ENCODE measurements at regions not wholly inside any gene's neighbourhood (a gene's known extent, or its start where the extent isn't known, plus 50 kb on each side); places are given as distances from the start of the nearest gene placed in this dataset.

- Histone ChIP-seq H3K36me3 (ENCODE audit: low read depth, missing control alignments) (no peaks in the 10 kb centered on the region), H3K4me3 (no peak overlapping the region), H3K4me1 (no peaks in the 10 kb centered on the region), H3K9me3 (no peaks in the 10 kb centered on the region), H3K27me3 (no peaks in the 10 kb centered on the region), H3K27ac (no peak overlapping the region)
- intact Hi-C loops (cut with DNase I; ENCODE audit: low total_unique reads): no loop called here
- 85 to 90% methylated on average over 5 of the region's 5 CpGs for WGBS, 2 donors
- TF ChIP-seq CTCF (IDR thresholded peaks at IDR 0.05): no peak
- no peak for TF ChIP-seq POLR2A (IDR thresholded peaks at IDR 0.05)
- DNase-seq: no peak
These were observed 78.1 kb upstream of the VGLL3 start for GRCh38 chr3:87069021-87069420.

- 95 to 96% methylated on average over 3 of the region's 3 CpGs for WGBS, 2 donors
- intact Hi-C loops (cut with DNase I; ENCODE audit: low total_unique reads): no loop called here
- H3K4me3 ChIP-seq: no peak overlapping the region
- TF ChIP-seq POLR2A (IDR thresholded peaks at IDR 0.05) (no peak), CTCF (IDR thresholded peaks at IDR 0.05) (no peak)
- DNase-seq: no peak
- no peaks in the 10 kb centered on the region for H3K27me3 ChIP-seq
- no peaks in the 10 kb centered on the region for H3K9me3 ChIP-seq
- no peak overlapping the region for H3K27ac ChIP-seq
- H3K4me1 ChIP-seq: no peaks in the 10 kb centered on the region
- no peaks in the 10 kb centered on the region for H3K36me3 ChIP-seq (ENCODE audit: low read depth, missing control alignments)
These were observed 71.7 kb upstream of the VGLL3 start for GRCh38 chr3:87062685-87063084.

GRCh38 chr3:87057474-87057873 is 66.5 kb upstream of the VGLL3 start:
- WGBS, 2 donors: 90 to 100% methylated on average over 1 of the region's 1 CpG
- TF ChIP-seq CTCF (IDR thresholded peaks at IDR 0.05): no peak
- TF ChIP-seq POLR2A (IDR thresholded peaks at IDR 0.05): no peak

GRCh38 chr3:87053553-87053952 is 62.6 kb upstream of the VGLL3 start:
- no peak overlapping the region for H3K27ac ChIP-seq
- intact Hi-C loops (cut with DNase I; ENCODE audit: low total_unique reads): no loop called here
- no peaks in the 10 kb centered on the region for H3K4me1 ChIP-seq
- TF ChIP-seq POLR2A (IDR thresholded peaks at IDR 0.05) (no peak), CTCF (IDR thresholded peaks at IDR 0.05) (no peak)
- DNase-seq: no peak
- no peaks in the 10 kb centered on the region for H3K9me3 ChIP-seq
- no peaks in the 10 kb centered on the region for H3K36me3 ChIP-seq (ENCODE audit: low read depth, missing control alignments)
- H3K4me3 ChIP-seq: no peak overlapping the region
- no peaks in the 10 kb centered on the region for H3K27me3 ChIP-seq

More at GRCh38 chr3:87057474-87057873, 66.5 kb upstream of the VGLL3 start:
- Histone ChIP-seq H3K27ac (no peak overlapping the region), H3K4me3 (no peak overlapping the region), H3K27me3 (no peaks in the 10 kb centered on the region), H3K9me3 (no peaks in the 10 kb centered on the region), H3K36me3 (ENCODE audit: low read depth, missing control alignments) (no peaks in the 10 kb centered on the region), H3K4me1 (no peaks in the 10 kb centered on the region)
- intact Hi-C loops (cut with DNase I; ENCODE audit: low total_unique reads): no loop called here
- no peak for DNase-seq

- DNase-seq: peak; percentile 19
- H3K4me1 ChIP-seq: no peaks in the 10 kb centered on the region
- H3K27me3 ChIP-seq: no peaks in the 10 kb centered on the region
- WGBS, 2 donors: 66 to 72% methylated on average over 21 to 37 of the region's 37 CpGs
- H3K36me3 ChIP-seq (ENCODE audit: low read depth, missing control alignments): no peaks in the 10 kb centered on the region
- intact Hi-C loops (cut with DNase I; ENCODE audit: low total_unique reads): no loop called here
- H3K27ac ChIP-seq: no peak overlapping the region
- no peak for TF ChIP-seq POLR2A (IDR thresholded peaks at IDR 0.05)
- TF ChIP-seq CTCF (IDR thresholded peaks at IDR 0.05): no peak
- no peaks in the 10 kb centered on the region for H3K9me3 ChIP-seq
- H3K4me3 ChIP-seq: peak overlapping the region in 1 of 2 donors; percentile 48
These were observed 61.7 kb upstream of the VGLL3 start for GRCh38 chr3:87052499-87053260.

Data from testis (tissue), 2 donors.